ENCODE measurements at regions not wholly inside any gene's neighbourhood (a gene's known extent, or its start where the extent isn't known, plus 50 kb on each side); places are given as distances from the start of the nearest gene placed in this dataset.

- TF ChIP-seq CTCF (IDR thresholded peaks at IDR 0.05) (no peak), TP53 (CRISPR knock-in tag; IDR thresholded peaks at IDR 0.05) (no peak), NFYB (CRISPR knock-in tag; conservative IDR thresholded peaks at IDR 0.05; ENCODE audit: low read depth) (no peak), RELA (CRISPR knock-in tag; IDR thresholded peaks at IDR 0.05; ENCODE audit: borderline replicate concordance) (no peak)
Observed at GRCh38 chr4:79502081-79502480, 94.1 kb upstream of the GK2 start.
